ENCODE measurements at regions not wholly inside any gene's neighbourhood (a gene's known extent, or its start where the extent isn't known, plus 50 kb on each side); places are given as distances from the start of the nearest gene placed in this dataset.

GRCh38 chr3:44100298-44100695 is 141.4 kb upstream of the TOPAZ1 start:
- POLR2A ChIA-PET (ENCODE audit: unreplicated experiment), result interaction anchor here (0.6 kb wide), 2 partner anchors 29 to 673 kb away, joined by 4 to 15 read pairs; no protein-coding TSS in a partner anchor
- Histone ChIP-seq H2BK15ac (ENCODE audit: low read depth, low read length) (no peak overlapping the region), H3K18ac (ENCODE audit: low read depth, low read length) (no peak overlapping the region), H3K27me3 (ENCODE audit: control insufficient read depth, insufficient read depth, low read length) (peaks cover 4% of the 10 kb centered on the region), H4K91ac (ENCODE audit: insufficient read depth, low read depth, low read length) (no peak overlapping the region), H4K20me1 (ENCODE audit: insufficient read depth, low read length) (no peaks in the 10 kb centered on the region), H4K8ac (ENCODE audit: low read depth in 2 of 2, low read length in 2 of 2) (no peak overlapping the region), H4K5ac (ENCODE audit: low read depth, low read length) (no peak overlapping the region), H3K14ac (replicated peaks; ENCODE audit: low read depth, low read length) (no peak overlapping the region), H3K36me3 (ENCODE audit: control insufficient read depth, insufficient read depth, low read length) (no peaks in the 10 kb centered on the region), H3K9me3 (ENCODE audit: control insufficient read depth, insufficient read depth, low read length) (no peaks in the 10 kb centered on the region), H2AK9ac (replicated peaks; ENCODE audit: low read depth, low read length, poor library complexity) (no peak overlapping the region), H3K23ac (ENCODE audit: low read depth, low read length) (no peak overlapping the region), H3K27ac (ENCODE audit: insufficient read depth, low read length) (no peak overlapping the region), H2BK120ac (ENCODE audit: low read depth, low read length) (no peak overlapping the region), H2BK20ac (ENCODE audit: low read depth, low read length) (no peak overlapping the region), H3K4me1 (ENCODE audit: control insufficient read depth, insufficient read depth, low read length) (no peaks in the 10 kb centered on the region), H2AFZ (replicated peaks; ENCODE audit: low read length, poor library complexity) (no peak overlapping the region), H3K4ac (ENCODE audit: low read depth, low read length) (no peak overlapping the region), H3K9me1 (ENCODE audit: insufficient read depth, low read length) (no peaks in the 10 kb centered on the region), H3K79me1 (ENCODE audit: low read depth in 1 of 2, low read length in 2 of 2) (no peaks in the 10 kb centered on the region), H3K4me2 (ENCODE audit: low read depth, low read length) (no peak overlapping the region), H2AK5ac (ENCODE audit: low read depth, low read length) (no peak overlapping the region), H3K9ac (ENCODE audit: low read depth, low read length) (no peak overlapping the region), H2BK5ac (ENCODE audit: low read depth, low read length, poor library complexity, severe bottlenecking) (no peak overlapping the region), H3K4me3 (ENCODE audit: insufficient read depth, low read depth, low read length) (no peak overlapping the region), H3K56ac (ENCODE audit: extremely low read depth, insufficient read depth, low read length) (no peak overlapping the region)
- BruUV-seq (replicated peaks), result no TSS peak
- dilution Hi-C loops (cut with HindIII; ENCODE audit: low sequenced_read_pairs, unreplicated experiment), result no loop called here
- in situ Hi-C loops (cut with MboI; ENCODE audit: low sequenced_read_pairs), result no loop called here
- no CpG with 5 or more reads among the region's 2 CpGs for WGBS, 2 experiments (ENCODE audit: extremely low coverage in 2 of 2, insufficient read length in 1 of 2)
- CTCF ChIA-PET, result interaction anchor here (0.6 kb wide), 2 partner anchors 12 to 189 kb away, joined by 3 read pairs; no protein-coding TSS in a partner anchor
- ATAC-seq (ENCODE audit: low read depth) (no peak), DNase-seq (no peak)
- TF ChIP-seq RAD21 (IDR thresholded peaks at IDR 0.05; ENCODE audit: low read length) (no peak), POLR2A (IDR thresholded peaks at IDR 0.05; ENCODE audit: low read depth, low read length) (no peak), FOS (IDR thresholded peaks at IDR 0.05; ENCODE audit: low read depth, low read length) (no peak), NFE2L2 (IDR thresholded peaks at IDR 0.05; ENCODE audit: low read depth, low read length) (no peak), CTCF (conservative IDR thresholded peaks at IDR 0.05; ENCODE audit: low read depth, low read length) (no peak), CEBPB (IDR thresholded peaks at IDR 0.05; ENCODE audit: low read depth, low read length) (no peak), USF2 (IDR thresholded peaks at IDR 0.05; ENCODE audit: low read depth, low read length) (no peak), BHLHE40 (IDR thresholded peaks at IDR 0.05; ENCODE audit: low read depth, low read length) (no peak), CHD1 (IDR thresholded peaks at IDR 0.05; ENCODE audit: low read depth, low read length) (no peak), MXI1 (IDR thresholded peaks at IDR 0.05; ENCODE audit: borderline replicate concordance, low read depth, low read length) (no peak), MAZ (IDR thresholded peaks at IDR 0.05; ENCODE audit: borderline replicate concordance, low read depth, low read length) (no peak), MAFK (IDR thresholded peaks at IDR 0.05; ENCODE audit: low read depth, low read length) (no peak), SMC3 (IDR thresholded peaks at IDR 0.05; ENCODE audit: low read depth, low read length) (no peak), RFX5 (IDR thresholded peaks at IDR 0.05; ENCODE audit: low read depth, low read length) (no peak), ELK1 (IDR thresholded peaks at IDR 0.05; ENCODE audit: borderline replicate concordance, low read depth, low read length) (no peak)
- intact Hi-C loops (cut with micrococcal nuclease), result no loop called here

Data from IMR-90 (cell line).